Mucosa of stomach (tissue), 1 donor: ENCODE measurements at regions not wholly inside any gene's neighbourhood (a gene's known extent, or its start where the extent isn't known, plus 50 kb on each side); places are given as distances from the start of the nearest gene placed in this dataset.
"Not testable (repeated sequence)": the region's sequence is repeated elsewhere in the genome, so short reads cannot be mapped to it uniquely, and the experiment has no call there.

Source experiments
- H3K27me3 ChIP-seq: one replicate; pipeline ENCODE4 v1.7.0; 2013; ENCODE audit warnings: mild to moderate bottlenecking, low read length; ENCODE audit not compliant: control insufficient read depth, insufficient read depth
- H3K36me3 ChIP-seq: one replicate; pipeline ENCODE4 v1.7.0; 2013; ENCODE audit warnings: low read length; ENCODE audit not compliant: control insufficient read depth, insufficient read depth
- H3K4me1 ChIP-seq: one replicate; pipeline ENCODE4 v1.7.0; 2013; ENCODE audit warnings: mild to moderate bottlenecking, low read length; ENCODE audit not compliant: control insufficient read depth, insufficient read depth
- H3K4me3 ChIP-seq: one replicate; pipeline ENCODE4 v1.7.0; 2013; ENCODE audit warnings: low read length
- H3K9ac ChIP-seq: one replicate; pipeline ENCODE4 v1.7.0; 2013; ENCODE audit warnings: mild to moderate bottlenecking, low read length, moderate library complexity
- H3K9me3 ChIP-seq: one replicate; pipeline ENCODE4 v1.7.0; 2013; ENCODE audit warnings: mild to moderate bottlenecking, low read length, moderate library complexity; ENCODE audit not compliant: control insufficient read depth
- donor health status: Pancreatic carcinoma.

DNA sequence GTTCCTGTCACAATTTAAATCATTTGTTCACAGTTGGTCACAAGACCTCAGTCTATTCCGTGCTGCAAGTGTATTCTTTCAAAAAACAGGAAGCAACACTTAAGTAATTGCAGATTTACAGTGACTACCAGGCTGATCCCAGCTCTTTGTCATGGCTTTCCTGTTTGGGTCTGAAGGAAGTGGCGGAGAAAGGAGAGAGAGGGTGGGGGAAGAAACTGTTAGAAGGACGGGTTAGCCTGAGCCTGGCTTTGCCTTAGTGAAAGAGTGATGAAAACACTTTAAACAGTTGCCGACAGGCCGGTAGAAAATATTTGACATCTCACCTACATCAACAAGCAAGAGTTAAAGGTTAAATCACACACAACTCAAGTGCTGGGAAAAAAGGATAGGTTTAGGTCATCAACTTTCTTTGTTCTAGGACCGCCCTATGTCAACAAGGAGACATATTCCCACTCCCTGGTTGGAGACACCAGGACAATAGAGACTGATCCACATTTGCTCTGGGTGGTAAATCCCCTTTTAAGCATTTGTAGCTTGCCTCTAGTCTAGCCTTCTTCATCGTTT, 102.2 kb upstream of the DAB2 start:
- no peak overlapping the region for H3K9ac ChIP-seq

DNA sequence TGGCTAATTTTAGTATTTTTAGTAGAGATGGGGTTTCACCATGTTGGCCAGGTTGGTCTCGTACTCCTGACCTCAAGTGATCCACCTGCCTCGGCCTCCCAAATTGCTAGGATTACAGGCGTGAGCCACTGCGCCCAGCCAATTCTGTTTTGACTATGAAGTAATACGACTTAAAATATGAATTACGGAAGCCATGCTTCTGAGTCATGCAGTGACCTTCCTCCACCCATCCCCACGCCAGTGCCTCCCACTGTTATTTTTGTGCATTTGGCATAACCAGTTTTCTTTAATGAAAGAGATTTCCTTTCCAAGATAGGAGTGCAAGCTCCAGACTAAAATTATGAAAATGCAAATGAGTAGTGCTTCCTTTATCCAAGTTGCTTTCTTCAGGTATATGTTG, 101.0 kb upstream of the DAB2 start:
- not testable (repeated sequence) for H3K4me3 ChIP-seq, H3K4me1 ChIP-seq, H3K36me3 ChIP-seq, H3K9me3 ChIP-seq, H3K9ac ChIP-seq, H3K27me3 ChIP-seq

More for the DNA sequence above, 102.2 kb upstream of the DAB2 start:
- no peaks in the 10 kb centered on the region for H3K9me3 ChIP-seq
- H3K4me3 ChIP-seq = no peak overlapping the region
- no peaks in the 10 kb centered on the region for H3K4me1 ChIP-seq
- H3K36me3 ChIP-seq = no peaks in the 10 kb centered on the region
- H3K27me3 ChIP-seq = no peaks in the 10 kb centered on the region

DNA sequence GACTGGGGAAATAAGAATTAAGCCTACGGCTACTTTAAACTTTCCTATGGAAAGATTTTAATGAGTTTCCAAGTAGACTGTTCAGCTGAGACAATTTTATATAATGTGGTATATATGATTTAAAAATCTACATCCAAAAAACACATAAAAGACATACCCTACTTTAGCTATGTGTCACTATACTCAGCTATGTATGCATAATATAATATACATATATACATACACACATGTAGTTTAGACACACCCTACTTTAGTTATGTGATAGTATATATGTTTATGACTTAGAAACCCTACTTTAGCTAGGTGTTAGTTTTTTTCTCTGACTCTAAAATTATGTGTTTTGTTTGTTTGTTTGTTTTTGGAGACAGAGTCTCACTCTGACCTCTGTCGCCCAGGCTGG, 100.5 kb upstream of the DAB2 start:
- H3K27me3 ChIP-seq = no peaks in the 10 kb centered on the region
- H3K4me1 ChIP-seq = no peaks in the 10 kb centered on the region
- H3K9ac ChIP-seq = no peak overlapping the region
- H3K36me3 ChIP-seq = no peaks in the 10 kb centered on the region
- no peaks in the 10 kb centered on the region for H3K9me3 ChIP-seq
- no peak overlapping the region for H3K4me3 ChIP-seq

DNA sequence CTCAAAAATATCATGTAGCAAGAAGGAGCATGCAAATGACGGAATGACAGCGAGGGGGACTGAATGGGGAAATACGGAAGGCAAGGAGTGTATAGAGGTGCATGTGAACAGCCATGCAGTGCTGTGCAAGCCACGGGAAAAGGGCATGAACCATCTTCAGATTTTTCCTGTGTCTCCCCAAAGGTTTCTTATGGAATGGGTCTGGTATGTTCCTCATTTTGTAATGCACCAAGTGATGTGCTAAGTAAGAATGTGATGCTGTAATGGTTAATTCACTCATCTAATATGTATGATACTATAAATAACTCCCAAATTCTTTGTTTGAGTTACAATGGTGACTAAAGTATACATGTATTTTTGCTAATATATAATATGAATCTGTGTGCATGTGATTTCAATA, 99.0 kb upstream of the DAB2 start:
- no peak overlapping the region for H3K4me3 ChIP-seq
- no peaks in the 10 kb centered on the region for H3K27me3 ChIP-seq
- no peaks in the 10 kb centered on the region for H3K4me1 ChIP-seq
- no peaks in the 10 kb centered on the region for H3K9me3 ChIP-seq
- H3K36me3 ChIP-seq = no peaks in the 10 kb centered on the region
- H3K9ac ChIP-seq = no peak overlapping the region

DNA sequence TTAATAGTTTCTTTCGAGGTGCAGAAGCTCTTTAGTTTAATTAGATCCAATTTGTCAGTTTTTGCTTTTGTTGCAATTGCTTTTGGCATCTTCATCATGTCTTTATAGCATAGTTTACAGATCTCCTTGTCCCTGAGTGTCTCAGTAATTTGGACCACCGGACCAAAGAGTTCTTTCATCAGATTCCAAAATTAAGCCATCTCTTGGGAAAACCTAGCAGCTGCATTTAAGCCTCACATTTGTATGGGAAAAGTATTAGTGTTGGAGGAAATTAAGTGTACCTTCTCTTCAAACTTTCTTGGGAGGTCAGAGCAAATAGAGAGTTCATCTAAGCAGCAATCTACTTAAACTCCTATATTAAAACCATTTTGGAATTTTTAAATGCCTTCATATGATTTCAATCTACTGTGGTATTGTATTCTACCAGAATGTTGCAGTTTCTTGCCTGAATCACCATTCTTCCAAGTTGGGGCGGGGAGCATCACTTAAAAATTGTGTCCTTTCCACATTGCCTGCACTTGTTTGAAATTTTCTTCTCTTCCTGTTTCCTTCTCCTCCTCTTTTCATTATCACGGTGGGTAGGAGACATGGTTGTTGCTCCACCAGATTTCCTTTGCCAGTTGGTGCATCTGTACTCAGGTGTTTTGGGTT, 97.3 kb upstream of the DAB2 start:
- no peak overlapping the region for H3K9ac ChIP-seq
- no peaks in the 10 kb centered on the region for H3K36me3 ChIP-seq
- H3K4me1 ChIP-seq = no peaks in the 10 kb centered on the region
- no peaks in the 10 kb centered on the region for H3K9me3 ChIP-seq
- H3K4me3 ChIP-seq = no peak overlapping the region
- H3K27me3 ChIP-seq = no peaks in the 10 kb centered on the region

DNA sequence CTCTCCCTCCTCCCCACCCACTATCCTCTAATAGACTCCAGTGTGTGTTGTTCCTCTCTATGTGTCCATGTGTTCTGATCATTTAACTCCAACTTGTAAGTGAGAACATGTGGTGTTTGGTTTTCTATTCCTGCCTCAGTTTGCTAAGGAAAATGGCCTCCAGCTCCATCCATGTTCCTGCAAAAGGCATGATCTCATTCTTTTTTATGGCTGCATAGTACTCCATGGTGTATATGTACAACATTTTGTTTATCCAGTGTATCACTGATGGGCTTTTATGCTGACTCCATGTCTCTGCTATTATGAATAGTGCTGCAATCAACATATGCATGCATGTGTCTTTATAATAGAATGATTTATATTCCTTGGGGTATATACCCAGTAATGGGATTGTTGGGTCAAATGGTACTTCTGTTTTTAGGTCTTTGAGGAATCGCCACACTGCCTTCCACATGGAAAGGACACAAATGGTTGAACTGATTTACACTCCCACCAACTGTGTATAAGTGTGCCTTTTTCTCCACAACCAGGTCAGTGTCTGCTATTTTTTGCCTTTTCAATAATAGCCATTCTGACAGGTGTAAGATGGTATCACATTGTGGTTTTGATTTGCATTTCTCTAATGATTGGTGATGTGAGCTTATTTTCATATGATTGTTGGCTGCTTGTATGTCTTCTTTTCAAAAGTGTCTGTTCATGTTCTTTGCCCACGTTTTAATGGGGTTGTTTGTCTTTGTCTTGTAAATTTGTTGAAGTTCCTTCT, 96.5 kb upstream of the DAB2 start:
- Histone ChIP-seq H3K27me3 (no peaks in the 10 kb centered on the region), H3K36me3 (no peaks in the 10 kb centered on the region), H3K4me3 (no peak overlapping the region), H3K4me1 (no peaks in the 10 kb centered on the region), H3K9me3 (no peaks in the 10 kb centered on the region), H3K9ac (no peak overlapping the region)

DNA sequence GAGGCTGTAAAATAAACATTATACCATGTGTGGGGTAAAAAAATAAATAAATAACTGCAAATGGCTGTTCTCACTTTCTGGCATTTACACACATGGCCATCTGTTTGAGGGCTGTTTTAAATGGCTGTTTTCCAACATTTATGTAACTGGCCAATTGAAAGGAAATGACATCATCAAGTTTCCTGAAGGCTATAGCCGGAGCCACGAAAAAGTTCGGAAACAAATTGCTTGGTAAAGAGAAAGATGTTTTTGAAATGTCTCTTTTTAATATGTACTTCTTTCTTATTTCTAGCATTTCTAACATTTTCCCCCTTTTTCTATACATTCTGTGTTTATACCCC, 95.4 kb upstream of the DAB2 start:
- Histone ChIP-seq H3K9ac (no peak overlapping the region), H3K9me3 (no peaks in the 10 kb centered on the region), H3K27me3 (no peaks in the 10 kb centered on the region), H3K36me3 (no peaks in the 10 kb centered on the region), H3K4me3 (no peak overlapping the region), H3K4me1 (no peaks in the 10 kb centered on the region)

DNA sequence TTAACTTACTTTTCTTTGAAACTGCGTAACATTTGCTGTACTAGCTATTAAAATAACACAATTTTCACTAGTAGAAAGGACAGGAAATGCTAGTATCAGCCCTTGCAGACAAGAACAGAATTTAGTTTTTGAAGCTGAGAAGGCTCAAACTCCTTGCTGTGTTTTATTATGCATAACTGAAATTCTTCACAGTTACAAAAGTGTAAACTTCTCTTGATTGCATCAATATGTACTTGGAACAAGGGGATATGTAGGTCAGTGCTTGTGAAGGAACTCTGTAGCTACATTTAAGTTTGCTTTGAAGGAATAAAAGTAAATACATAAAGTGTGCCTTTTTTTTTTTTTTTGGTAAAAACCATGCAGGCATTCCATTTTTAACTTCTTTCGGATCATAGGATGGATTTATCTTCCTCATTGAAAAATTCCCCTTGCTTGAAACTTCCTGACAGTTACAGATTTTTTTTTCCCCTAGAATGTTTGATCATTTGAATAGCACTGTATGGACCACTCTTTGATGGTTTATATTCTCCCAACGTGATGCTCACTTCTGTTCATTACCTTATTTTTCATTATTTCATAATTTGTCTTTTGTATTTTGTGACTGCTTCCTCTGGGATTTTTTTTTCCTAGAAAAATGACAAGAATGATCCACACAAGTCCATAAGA, 94.9 kb upstream of the DAB2 start:
- Histone ChIP-seq H3K36me3 (no peaks in the 10 kb centered on the region), H3K9ac (no peak overlapping the region), H3K4me1 (no peaks in the 10 kb centered on the region), H3K27me3 (no peaks in the 10 kb centered on the region), H3K9me3 (no peaks in the 10 kb centered on the region), H3K4me3 (no peak overlapping the region)

DNA sequence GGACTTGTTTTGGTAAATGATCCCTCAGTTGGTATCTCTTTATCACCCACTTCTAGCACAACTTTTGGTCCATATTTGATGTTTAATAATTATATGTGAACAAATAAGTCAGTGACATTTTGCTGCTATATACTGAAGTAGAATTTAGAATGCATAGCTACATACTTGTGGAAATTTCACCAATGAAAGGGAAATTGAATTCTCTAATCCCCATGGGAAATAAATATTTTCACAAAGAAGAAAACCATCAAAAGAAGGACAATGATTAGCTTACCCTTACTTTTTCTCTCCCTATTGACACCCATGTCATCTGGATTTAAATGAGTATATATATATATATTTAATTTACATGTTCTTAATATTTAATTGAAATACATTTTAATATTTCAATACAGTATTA, 94.3 kb upstream of the DAB2 start:
- Histone ChIP-seq H3K9ac (no peak overlapping the region), H3K36me3 (no peaks in the 10 kb centered on the region), H3K4me1 (no peaks in the 10 kb centered on the region), H3K9me3 (no peaks in the 10 kb centered on the region), H3K4me3 (no peak overlapping the region), H3K27me3 (no peaks in the 10 kb centered on the region)

DNA sequence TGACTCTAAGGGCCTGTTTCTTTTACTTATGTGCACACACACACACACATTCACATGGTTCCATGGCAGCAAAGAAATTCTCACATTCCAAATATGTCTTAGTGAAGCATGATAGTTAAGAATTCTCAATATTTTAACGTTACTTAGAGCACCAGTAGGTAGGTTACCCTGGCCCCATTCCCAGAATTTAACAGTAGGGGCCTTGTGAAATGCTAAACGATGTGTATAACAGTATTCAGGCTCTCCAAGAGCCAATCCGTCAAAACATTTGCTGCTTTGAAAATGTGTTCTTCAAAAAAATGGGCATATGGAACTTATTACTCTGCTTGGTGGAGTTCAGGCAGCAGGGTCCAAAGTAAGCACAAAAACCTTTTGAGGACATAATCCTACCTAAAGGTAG, 93.7 kb upstream of the DAB2 start:
- Histone ChIP-seq H3K4me3 (no peak overlapping the region), H3K9me3 (no peaks in the 10 kb centered on the region), H3K27me3 (no peaks in the 10 kb centered on the region), H3K36me3 (no peaks in the 10 kb centered on the region), H3K4me1 (no peaks in the 10 kb centered on the region), H3K9ac (no peak overlapping the region)

DNA sequence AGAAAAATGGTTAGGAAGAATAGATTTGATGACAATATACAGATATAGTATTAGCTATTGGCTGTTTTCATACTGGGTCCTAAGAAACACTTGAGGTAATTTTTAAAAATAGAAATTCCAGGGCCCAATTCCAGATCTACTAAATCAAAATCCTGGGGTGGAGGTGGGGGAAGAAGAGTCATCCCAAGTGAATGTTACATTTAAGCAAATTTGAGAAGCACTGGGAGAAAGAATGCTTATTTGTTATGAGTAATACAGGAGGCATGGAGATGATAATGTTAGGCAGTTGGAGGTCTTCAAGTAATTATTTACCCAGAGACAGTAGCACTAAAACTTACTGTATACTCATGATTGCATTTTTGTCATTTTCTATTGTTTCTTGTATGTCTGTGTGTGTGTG, 93.0 kb upstream of the DAB2 start:
- no peak overlapping the region for H3K4me3 ChIP-seq
- no peak overlapping the region for H3K9ac ChIP-seq
- H3K4me1 ChIP-seq = no peaks in the 10 kb centered on the region
- H3K27me3 ChIP-seq = no peaks in the 10 kb centered on the region
- no peaks in the 10 kb centered on the region for H3K9me3 ChIP-seq
- H3K36me3 ChIP-seq = no peaks in the 10 kb centered on the region

DNA sequence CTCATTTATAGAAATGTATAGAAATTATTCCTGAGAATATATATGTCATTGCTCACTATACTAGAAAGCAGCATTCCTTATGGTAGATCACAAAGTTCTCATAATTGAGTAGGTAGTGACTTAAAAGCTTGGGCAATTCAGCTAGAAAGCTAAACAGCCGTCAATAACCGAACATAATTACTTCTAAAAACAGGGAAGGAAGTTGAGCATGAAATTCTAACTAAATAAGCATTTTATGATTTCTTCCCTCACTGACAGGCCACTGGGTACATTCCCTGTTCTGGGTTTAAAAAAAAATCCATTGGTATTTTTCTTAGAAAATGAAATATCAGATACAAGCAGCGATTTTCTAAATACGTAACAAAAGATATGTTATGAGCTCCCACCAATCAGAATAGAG, 91.1 kb upstream of the DAB2 start:
- no peak overlapping the region for H3K4me3 ChIP-seq
- H3K9me3 ChIP-seq = no peaks in the 10 kb centered on the region
- no peaks in the 10 kb centered on the region for H3K27me3 ChIP-seq
- no peaks in the 10 kb centered on the region for H3K4me1 ChIP-seq
- no peaks in the 10 kb centered on the region for H3K36me3 ChIP-seq
- H3K9ac ChIP-seq = no peak overlapping the region
